Hepatocyte (in vitro differentiated cells): ENCODE measurements at regions not wholly inside any gene's neighbourhood (a gene's known extent, or its start where the extent isn't known, plus 50 kb on each side); places are given as distances from the start of the nearest gene placed in this dataset.

ENCODE experiments used
- CTCF ChIP-seq: fragments of 200-600 bp; sonication (generic); IDR thresholded peaks from 2 replicates; pipeline ENCODE4 v1.5.1; 2016; ENCODE audit warnings: antibody characterized with exemption, mild to moderate bottlenecking; ENCODE audit not compliant: poor library complexity
- EZH2 ChIP-seq: fragments of 200-600 bp; sonication (generic); IDR thresholded peaks from 2 replicates; pipeline ENCODE4 v1.6.1; 2016; ENCODE audit warnings: antibody characterized with exemption, mild to moderate bottlenecking, borderline replicate concordance
- EZH2phosphoT487 ChIP-seq: fragments of 200-600 bp; sonication (generic); IDR thresholded peaks from one replicate; pipeline ENCODE4 v1.6.1; 2018; ENCODE audit warnings: antibody characterized with exemption, mild to moderate bottlenecking, low read depth, moderate library complexity; ENCODE audit not compliant: unreplicated experiment, severe bottlenecking

GRCh38 chr1:234722904-234723720, 113.1 kb upstream of the IRF2BP2 start:
- no peak for TF ChIP-seq CTCF
- no peak for TF ChIP-seq EZH2phosphoT487
- TF ChIP-seq EZH2 = no peak
